ENCODE measurements at regions not wholly inside any gene's neighbourhood (a gene's known extent, or its start where the extent isn't known, plus 50 kb on each side); places are given as distances from the start of the nearest gene placed in this dataset.
A peak's percentile ranks its signal among the peaks of the same experiment; 100 is the strongest.
"Not testable (repeated sequence)": the region's sequence is repeated elsewhere in the genome, so short reads cannot be mapped to it uniquely, and the experiment has no call there.

- no peak for TF ChIP-seq PATZ1 (CRISPR knock-in tag; IDR thresholded peaks at IDR 0.05; ENCODE audit: borderline replicate concordance)
- no peak for TF ChIP-seq ESRRG (CRISPR knock-in tag; IDR thresholded peaks at IDR 0.05)
- TF ChIP-seq ZFP30 (CRISPR knock-in tag; IDR thresholded peaks at IDR 0.05): no peak
- no peak for TF ChIP-seq ARNTL (CRISPR knock-in tag; IDR thresholded peaks at IDR 0.05; ENCODE audit: borderline replicate concordance, low read depth)
- no peak for ATAC-seq
These were observed 249.5 kb upstream of the SULF2 start for GRCh38 chr20:48034751-48035150.

GRCh38 chr20:48033005-48033404 lies 247.7 kb upstream of the SULF2 start:
- ATAC-seq: not testable (repeated sequence)
- 0 out of 2 replicates have a peak, but pooled peaks have one; percentile 20 for TF ChIP-seq ZNF8 (CRISPR knock-in tag; IDR thresholded peaks at IDR 0.05)

- no peak for ATAC-seq
- TF ChIP-seq CREB5 (CRISPR knock-in tag; IDR thresholded peaks at IDR 0.05; ENCODE audit: low read depth) (no peak), CSRNP3 (CRISPR knock-in tag; IDR thresholded peaks at IDR 0.05) (no peak), PATZ1 (CRISPR knock-in tag; IDR thresholded peaks at IDR 0.05; ENCODE audit: borderline replicate concordance) (no peak), SNAI2 (CRISPR knock-in tag; IDR thresholded peaks at IDR 0.05) (no peak), ZFP30 (CRISPR knock-in tag; IDR thresholded peaks at IDR 0.05) (no peak), TSHZ2 (CRISPR knock-in tag; IDR thresholded peaks at IDR 0.05) (no peak), TCF4 (CRISPR knock-in tag; IDR thresholded peaks at IDR 0.05; ENCODE audit: borderline replicate concordance) (no peak), CSDC2 (CRISPR knock-in tag; IDR thresholded peaks at IDR 0.05) (no peak), ZNF8 (CRISPR knock-in tag; IDR thresholded peaks at IDR 0.05) (no peak)
These were observed 245.8 kb upstream of the SULF2 start for GRCh38 chr20:48031122-48031521.

- no peak for ATAC-seq
- no peak for TF ChIP-seq RARB (CRISPR knock-in tag; IDR thresholded peaks at IDR 0.05)
- no peak for TF ChIP-seq ZNF70 (CRISPR knock-in tag; IDR thresholded peaks at IDR 0.05)
- no peak for TF ChIP-seq ZFP30 (CRISPR knock-in tag; IDR thresholded peaks at IDR 0.05)
- TF ChIP-seq OSR1 (CRISPR knock-in tag; IDR thresholded peaks at IDR 0.05): no peak
- TF ChIP-seq ISL1 (CRISPR knock-in tag; IDR thresholded peaks at IDR 0.05): no peak
- no peak for TF ChIP-seq PPARA (CRISPR knock-in tag; IDR thresholded peaks at IDR 0.05; ENCODE audit: borderline replicate concordance)
- TF ChIP-seq POU6F1 (CRISPR knock-in tag; IDR thresholded peaks at IDR 0.05; ENCODE audit: borderline replicate concordance, low read depth): no peak
- no peak for TF ChIP-seq GLIS3 (CRISPR knock-in tag; IDR thresholded peaks at IDR 0.05)
- TF ChIP-seq TSHZ2 (CRISPR knock-in tag; IDR thresholded peaks at IDR 0.05): no peak
- TF ChIP-seq CREB5 (CRISPR knock-in tag; IDR thresholded peaks at IDR 0.05; ENCODE audit: low read depth): no peak
- TF ChIP-seq TOX (CRISPR knock-in tag; IDR thresholded peaks at IDR 0.05; ENCODE audit: borderline replicate concordance): no peak
These were observed 241.8 kb upstream of the SULF2 start for GRCh38 chr20:48026981-48027592.

Data from SK-N-SH treated with all-trans-retinoic acid at 6 μM for 48 hours (cell line).